ENCODE measurements at regions not wholly inside any gene's neighbourhood (a gene's known extent, or its start where the extent isn't known, plus 50 kb on each side); places are given as distances from the start of the nearest gene placed in this dataset.
"Not testable (repeated sequence)": the region's sequence is repeated elsewhere in the genome, so short reads cannot be mapped to it uniquely, and the experiment has no call there.

DNA sequence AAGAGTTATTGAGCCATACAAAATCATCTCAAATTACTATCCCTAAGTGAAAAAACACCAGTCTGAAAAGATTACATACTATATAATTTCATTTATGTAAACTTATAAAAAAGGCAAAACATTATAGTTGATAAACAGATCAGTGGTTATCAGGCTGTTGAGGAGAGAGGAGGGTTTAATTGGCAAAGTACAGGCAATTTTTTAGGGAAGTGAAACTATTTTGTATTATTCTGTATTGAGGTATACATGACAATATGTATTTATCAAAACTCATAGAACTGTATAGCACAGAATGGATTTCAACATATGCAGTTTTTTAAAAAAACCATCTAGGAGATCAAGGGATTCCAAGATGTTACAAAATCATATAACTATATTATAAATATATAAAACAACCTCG is 403.7 kb downstream of the LTN1 start:
- DNase-seq (no peak), ATAC-seq (no peak)
- intact Hi-C loops (cut with DNase I), result no loop called here

GRCh38 chr21:28587748-28588147 is 404.9 kb downstream of the LTN1 start:
- DNase-seq, result no peak
- intact Hi-C loops (cut with DNase I), result no loop called here
- no peak for ATAC-seq

- intact Hi-C loops (cut with DNase I), result no loop called here
- no peak for ATAC-seq
- no peak for DNase-seq
Observed at GRCh38 chr21:28581976-28582375, 410.7 kb downstream of the LTN1 start.

- ATAC-seq, result peak in 1 of 2 donors; percentile 55
- DNase-seq; intact Hi-C loops (cut with DNase I): not testable (repeated sequence)
Observed at GRCh38 chr21:28581311-28581731, 411.4 kb downstream of the LTN1 start.

DNA sequence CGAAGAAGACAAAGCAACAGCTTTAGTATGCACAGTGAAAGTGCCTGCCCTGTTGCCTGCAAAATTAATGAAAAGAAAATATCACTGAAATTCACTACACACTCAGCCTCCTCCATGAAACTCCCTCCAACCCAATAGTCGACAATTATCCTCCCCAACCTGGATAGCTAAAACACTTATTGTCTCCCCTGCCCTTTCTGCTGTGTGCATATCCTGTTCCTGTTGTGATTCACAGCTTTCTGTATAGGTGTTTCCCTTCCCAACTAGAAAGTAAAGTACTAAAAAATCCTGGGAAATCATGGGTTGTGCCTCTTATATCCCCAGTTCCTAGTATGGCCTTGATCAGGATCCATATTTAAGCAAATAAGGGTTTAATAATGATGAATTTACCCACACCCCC is 412.1 kb downstream of the LTN1 start:
- intact Hi-C loops (cut with DNase I), result no loop called here
- no peak for DNase-seq
- ATAC-seq, result no peak

DNA sequence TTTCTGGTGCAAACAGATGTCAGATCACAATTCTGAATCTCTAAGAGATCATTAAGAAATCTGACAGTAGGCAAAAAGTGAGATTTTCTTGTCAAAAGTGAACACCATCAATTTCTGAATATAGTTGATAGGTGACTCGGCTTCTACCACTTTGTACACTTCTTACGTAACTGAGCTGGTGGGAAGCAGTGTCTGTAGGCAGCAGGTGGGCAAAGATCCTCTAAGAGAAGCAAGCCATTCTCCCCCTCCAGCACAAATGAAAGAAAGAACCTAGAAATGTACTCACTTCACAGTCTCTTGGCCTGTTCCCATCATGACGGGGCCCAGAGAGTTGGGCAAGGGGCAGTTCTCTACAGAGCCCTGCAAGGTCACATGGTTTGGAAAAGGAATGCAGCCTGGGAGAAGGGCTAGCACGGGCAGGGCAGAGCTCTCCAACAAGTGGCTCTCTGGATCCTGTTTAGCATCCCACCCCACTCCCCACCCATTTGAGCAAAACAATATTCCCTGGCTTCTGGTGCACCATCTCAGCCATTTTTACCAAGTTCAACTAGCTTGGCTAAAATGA is 412.6 kb downstream of the LTN1 start:
- ATAC-seq, result no peak
- DNase-seq, result no peak
- intact Hi-C loops (cut with DNase I), result no loop called here

- intact Hi-C loops (cut with DNase I), result no loop called here
Observed at GRCh38 chr21:28568692-28569091, 424.0 kb downstream of the LTN1 start.

GRCh38 chr21:28563933-28564332 is 428.7 kb downstream of the LTN1 start:
- ATAC-seq; DNase-seq; intact Hi-C loops (cut with DNase I): not testable (repeated sequence)

More at GRCh38 chr21:28568692-28569091, 424.0 kb downstream of the LTN1 start:
- DNase-seq (no peak), ATAC-seq (no peak)

GRCh38 chr21:28561772-28562171 is 430.9 kb downstream of the LTN1 start:
- intact Hi-C loops (cut with DNase I), result no loop called here
- DNase-seq (no peak), ATAC-seq (no peak)

- intact Hi-C loops (cut with DNase I), result loop anchor here in 1 of 2 donors (10.0 kb wide), 1 partner anchor 60 kb away; no protein-coding TSS in a partner anchor
- DNase-seq, result no peak
- ATAC-seq, result no peak
Observed at GRCh38 chr21:28554660-28555475, 437.8 kb downstream of the LTN1 start.

DNA sequence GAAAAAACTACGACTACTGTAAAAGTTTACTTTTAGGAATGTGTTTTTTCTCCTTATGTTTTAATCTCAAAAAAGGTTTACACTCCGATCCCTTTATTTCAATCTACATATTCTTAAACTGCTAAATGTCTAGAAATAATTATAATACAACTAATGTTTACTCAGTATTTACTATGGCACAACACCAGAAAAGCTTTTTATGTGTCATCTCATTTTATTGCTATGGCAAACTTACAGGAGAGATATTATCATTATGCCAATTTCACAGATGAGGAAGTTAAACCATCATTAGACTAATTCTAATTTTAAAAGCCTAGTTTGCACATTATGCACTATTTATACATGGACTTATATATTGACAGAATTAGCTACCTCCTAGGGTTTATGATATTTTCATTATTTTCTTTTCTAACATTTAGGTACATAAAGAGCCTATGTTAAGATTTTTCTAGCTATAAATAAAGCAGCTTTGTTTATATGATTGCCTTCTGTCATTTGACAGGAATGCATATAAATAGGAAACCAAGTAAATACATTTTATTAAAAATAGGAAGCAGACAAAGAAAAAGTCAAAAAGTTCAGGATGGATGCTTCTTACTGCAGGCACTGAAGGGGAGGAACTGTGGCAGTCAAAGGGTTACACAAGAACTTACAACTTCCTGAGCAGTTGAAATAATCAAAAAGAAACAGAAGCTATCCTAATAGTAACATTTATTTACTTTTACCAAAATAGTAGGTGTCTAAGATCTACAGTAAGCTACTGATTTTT is 442.4 kb downstream of the LTN1 start:
- intact Hi-C loops (cut with DNase I), result loop anchor here in 1 of 2 donors (10.0 kb wide), 1 partner anchor 65 kb away; no protein-coding TSS in a partner anchor
- ATAC-seq (no peak), DNase-seq (no peak)

- no peak for ATAC-seq
- intact Hi-C loops (cut with DNase I), result no loop called here
- no peak for DNase-seq
Observed at GRCh38 chr21:28548291-28548690, 444.4 kb downstream of the LTN1 start.

- no peak for ATAC-seq
- intact Hi-C loops (cut with DNase I), result no loop called here
- DNase-seq, result no peak
Observed at GRCh38 chr21:28547766-28548165, 444.9 kb downstream of the LTN1 start.

GRCh38 chr21:28543975-28544374 is 448.7 kb downstream of the LTN1 start:
- ATAC-seq, result no peak
- intact Hi-C loops (cut with DNase I), result no loop called here
- no peak for DNase-seq

DNA sequence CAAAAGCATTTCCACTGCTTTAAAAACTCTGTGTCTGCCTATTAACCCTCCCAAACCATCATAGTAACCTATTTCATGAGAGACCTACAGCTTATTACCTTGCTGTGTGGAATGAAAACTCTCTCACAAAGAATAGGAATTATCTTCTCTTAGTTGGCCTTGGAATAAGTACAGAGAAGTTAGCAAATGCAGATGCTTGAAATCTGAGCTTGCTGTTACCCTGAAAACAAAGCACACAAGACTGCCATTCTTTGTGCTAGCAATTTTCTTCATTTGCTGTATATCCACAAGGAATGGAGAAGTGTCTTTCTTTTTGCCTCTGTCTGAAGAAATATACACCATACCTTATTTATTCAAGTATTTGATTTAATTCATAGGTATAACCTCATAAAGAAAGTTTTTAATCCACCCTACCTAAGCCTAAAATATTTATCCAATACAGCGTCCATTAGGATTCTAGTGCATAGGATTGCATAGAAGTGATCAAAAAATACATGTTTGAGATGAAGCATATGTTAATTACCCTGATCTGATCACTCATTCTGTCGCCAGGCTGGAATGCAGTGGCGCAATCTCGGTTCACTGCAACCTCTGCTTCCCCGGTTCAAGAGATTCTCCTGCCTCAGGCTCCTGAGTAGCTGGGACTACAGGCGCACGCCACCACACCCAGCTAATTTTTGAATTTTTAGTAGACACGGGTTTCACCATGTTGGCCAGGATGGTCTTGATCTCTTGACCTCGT is 451.1 kb downstream of the LTN1 start:
- intact Hi-C loops (cut with DNase I), result no loop called here
- ATAC-seq (no peak), DNase-seq (no peak)

DNA sequence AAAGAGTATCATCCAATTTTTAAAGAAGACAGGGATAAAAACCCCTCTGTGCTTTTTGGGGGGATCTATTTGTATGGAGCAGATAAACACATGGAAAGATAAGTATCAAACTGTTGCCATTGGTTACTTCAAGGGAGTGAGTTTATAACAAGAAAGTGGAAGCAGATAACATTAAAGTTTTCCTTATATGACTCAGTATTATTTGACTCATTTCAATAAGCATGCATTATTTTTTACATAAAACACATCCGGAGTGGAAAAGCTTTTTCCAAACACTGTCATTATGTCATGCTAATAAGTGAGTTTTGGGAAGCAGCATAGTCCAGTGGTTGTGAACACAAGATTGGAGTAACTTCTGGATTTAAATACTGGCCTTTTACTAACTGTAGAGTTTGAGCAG is 452.2 kb downstream of the LTN1 start:
- ATAC-seq, result no peak
- intact Hi-C loops (cut with DNase I), result no loop called here
- no peak for DNase-seq

- ATAC-seq (no peak), DNase-seq (no peak)
- intact Hi-C loops (cut with DNase I), result no loop called here
Observed at GRCh38 chr21:28539623-28539988, 453.1 kb downstream of the LTN1 start.

DNA sequence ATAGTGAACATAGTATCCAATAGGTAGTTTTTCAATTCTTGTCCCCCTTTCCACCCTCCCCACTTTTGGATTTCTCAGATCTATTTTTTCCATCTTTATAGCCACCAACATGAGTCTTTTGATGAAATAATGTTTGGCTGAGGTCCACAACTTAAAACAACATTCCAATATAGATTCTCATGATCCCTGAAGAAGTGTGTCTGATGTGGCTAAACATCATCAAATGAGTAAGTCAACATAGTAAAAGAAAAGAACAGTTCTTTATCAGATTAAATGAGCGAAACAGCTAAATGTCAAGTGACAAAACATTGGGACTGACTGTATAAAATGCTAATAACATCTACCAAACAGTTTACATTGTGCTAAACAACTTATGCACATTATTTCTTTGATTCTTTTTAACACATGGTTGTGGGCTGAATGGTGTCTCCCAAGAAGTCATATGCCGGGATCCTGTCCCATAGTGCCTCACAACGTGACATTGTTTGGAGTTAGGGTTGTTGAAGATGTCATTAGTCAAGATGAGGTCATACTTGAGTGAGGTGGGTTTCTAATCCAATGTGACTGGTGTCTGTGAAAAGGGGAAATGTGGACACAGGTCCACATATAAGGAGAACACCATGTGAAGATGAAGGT is 453.6 kb downstream of the LTN1 start:
- intact Hi-C loops (cut with DNase I), result no loop called here
- ATAC-seq, result no peak

More for the DNA sequence above, 453.6 kb downstream of the LTN1 start:
- DNase-seq, result no peak

All from left cardiac atrium (tissue), 4 donors.